A673 (cell line): ENCODE measurements at regions not wholly inside any gene's neighbourhood (a gene's known extent, or its start where the extent isn't known, plus 50 kb on each side); places are given as distances from the start of the nearest gene placed in this dataset.

Experiments
- BruUV-seq: library from RNA; stranded (reverse); fragments of 400-500 nt; replicated peaks from 2 replicates; lab custom pipeline; 2021; lab: Mats Ljungman, UMichigan
- CTCF ChIA-PET: fragments of 300-600 bp; sonication (Branson Sonifier 250); formaldehyde crosslinking; loops from one replicate; lab custom pipeline; 2022; ENCODE audit warnings: antibody characterized with exemption; lab: Charles Lee
- POLR2A ChIA-PET: fragments of 300-600 bp; sonication (Branson Sonifier 250); formaldehyde crosslinking; loops from one replicate; lab custom pipeline; 2022; ENCODE audit warnings: antibody characterized with exemption; ENCODE audit not compliant: low non-redundant PET; lab: Charles Lee
- DNase-seq: peaks from one replicate; pipeline ENCODE4 v3.0.0-alpha.2; 2015; ENCODE audit warnings: low spot score
- H3K27ac ChIP-seq: fragments of 200-600 bp; sonication (generic); 2 replicates; pipeline ENCODE4 v1.5.1; 2016; ENCODE audit warnings: mixed run types, low read depth, mild to moderate bottlenecking, mixed read lengths, antibody characterized with exemption, low read length; ENCODE audit not compliant: poor library complexity, severe bottlenecking
- H3K27me3 ChIP-seq: fragments of 200-600 bp; sonication (generic); replicated peaks from 2 replicates; pipeline ENCODE4 v1.6.1; 2017; ENCODE audit warnings: mixed run types, low read depth, mild to moderate bottlenecking, mixed read lengths, antibody characterized with exemption, low read length; ENCODE audit not compliant: insufficient read depth, poor library complexity
- H3K36me3 ChIP-seq: fragments of 200-600 bp; sonication (generic); 2 replicates; pipeline ENCODE4 v1.6.1; 2016; ENCODE audit warnings: mixed run types, mild to moderate bottlenecking, mixed read lengths, antibody characterized with exemption, low read length; ENCODE audit not compliant: insufficient read depth, poor library complexity, severe bottlenecking
- H3K4me1 ChIP-seq: fragments of 200-600 bp; sonication (generic); 2 replicates; pipeline ENCODE4 v1.6.1; 2017; ENCODE audit warnings: mixed run types, mild to moderate bottlenecking, mixed read lengths, antibody characterized with exemption, low read length; ENCODE audit not compliant: insufficient read depth, poor library complexity, severe bottlenecking
- H3K4me3 ChIP-seq: fragments of 200-600 bp; sonication (generic); 2 replicates; pipeline ENCODE4 v1.5.1; 2016; ENCODE audit warnings: low read depth, mixed run types, mild to moderate bottlenecking, mixed read lengths, low read length; ENCODE audit not compliant: poor library complexity, severe bottlenecking
- H3K9me3 ChIP-seq: fragments of 200-600 bp; sonication (generic); 2 replicates; pipeline ENCODE4 v1.6.1; 2016; ENCODE audit warnings: mixed run types, low read depth, mild to moderate bottlenecking, mixed read lengths, antibody characterized with exemption, low read length; ENCODE audit not compliant: poor library complexity, severe bottlenecking
- CTCF ChIP-seq: fragments of 300-800, 200-600 bp; sonication (generic); conservative IDR thresholded peaks from 2 replicates; pipeline ENCODE4 v1.5.1; 2017; ENCODE audit warnings: low read depth, mild to moderate bottlenecking, antibody characterized with exemption, low read length, moderate library complexity, mixed read lengths
- EZH2 ChIP-seq: fragments of 200-600 bp; sonication (generic); IDR thresholded peaks from 2 replicates; pipeline ENCODE4 v1.6.1; 2017; ENCODE audit warnings: borderline replicate concordance, low read depth, mild to moderate bottlenecking, mixed read lengths, antibody characterized with exemption, low read length; ENCODE audit not compliant: poor library complexity, severe bottlenecking
- intact Hi-C: fragments of 100-400 bp; cut with micrococcal nuclease; formaldehyde crosslinking; loops from one replicate; pipeline ENCODE4 v1.10.0; 2022; ENCODE audit not compliant: unreplicated experiment

GRCh38 chr22:49641770-49642313 lies 185.8 kb downstream of the BRD1 start:
- no TSS peak for BruUV-seq
- H3K9me3 ChIP-seq, result no peaks in the 10 kb centered on the region
- no peaks in the 10 kb centered on the region for H3K4me1 ChIP-seq
- H3K27ac ChIP-seq, result no peak overlapping the region
- POLR2A ChIA-PET, result no interaction called here
- H3K36me3 ChIP-seq, result no peaks in the 10 kb centered on the region
- TF ChIP-seq CTCF, result no peak
- no peak for TF ChIP-seq EZH2
- CTCF ChIA-PET, result no interaction called here
- no peak overlapping the region for H3K4me3 ChIP-seq
- H3K27me3 ChIP-seq, result no peaks in the 10 kb centered on the region
- intact Hi-C loops, result no loop called here
- DNase-seq, result no peak

GRCh38 chr22:49640366-49641095 lies 187.1 kb downstream of the BRD1 start:
- no TSS peak for BruUV-seq
- Histone ChIP-seq H3K27ac (no peak overlapping the region), H3K36me3 (no peaks in the 10 kb centered on the region), H3K27me3 (no peaks in the 10 kb centered on the region), H3K4me1 (no peaks in the 10 kb centered on the region), H3K4me3 (no peak overlapping the region), H3K9me3 (no peaks in the 10 kb centered on the region)
- intact Hi-C loops, result no loop called here
- ChIA-PET POLR2A (interaction anchor here (0.6 kb wide), 1 partner anchor 17 kb away, joined by 3 read pairs; no protein-coding TSS in a partner anchor), CTCF (no interaction called here)
- no peak for DNase-seq
- TF ChIP-seq CTCF (no peak), EZH2 (no peak)

- no peak for DNase-seq
- TF ChIP-seq CTCF (no peak), EZH2 (no peak)
- Histone ChIP-seq H3K36me3 (no peaks in the 10 kb centered on the region), H3K27ac (no peak overlapping the region), H3K4me1 (no peaks in the 10 kb centered on the region), H3K9me3 (no peaks in the 10 kb centered on the region), H3K4me3 (no peak overlapping the region), H3K27me3 (no peaks in the 10 kb centered on the region)
- BruUV-seq, result no TSS peak
- intact Hi-C loops, result no loop called here
- ChIA-PET POLR2A (interaction anchor here (0.6 kb wide), 1 partner anchor 17 kb away, joined by 3 read pairs; no protein-coding TSS in a partner anchor), CTCF (no interaction called here)
Observed at GRCh38 chr22:49639956-49640355, 187.7 kb downstream of the BRD1 start.
